Uterus (tissue), 3 donors: ENCODE measurements at regions not wholly inside any gene's neighbourhood (a gene's known extent, or its start where the extent isn't known, plus 50 kb on each side); places are given as distances from the start of the nearest gene placed in this dataset.
"Not testable (repeated sequence)": the region's sequence is repeated elsewhere in the genome, so short reads cannot be mapped to it uniquely, and the experiment has no call there.

Experiments used
- DNase-seq, 2 donors: peaks; one replicate each; pipeline ENCODE4 v3.0.0-alpha.2; 2019 to 2020
- H3K27ac ChIP-seq, 2 donors: fragments of 200-600 bp; sonication (generic); 1 replicate in 1 of 2; 2 replicates in 1 of 2; pipeline ENCODE4 v1.5.1; 2016 to 2018
- H3K27me3 ChIP-seq, 2 donors: fragments of 200-600 bp; sonication (generic); one replicate each; pipeline ENCODE4 v1.5.1; 2018 to 2019; ENCODE audit warnings: control low read depth in 1 of 2
- H3K36me3 ChIP-seq, 2 donors: fragments of 200-600 bp; sonication (generic); one replicate each; pipeline ENCODE4 v1.5.1; 2019; ENCODE audit warnings: control low read depth in 1 of 2
- H3K4me1 ChIP-seq, 2 donors: fragments of 200-600 bp; sonication (generic); one replicate each; pipeline ENCODE4 v1.5.1; 2018 to 2019; ENCODE audit warnings: control low read depth in 1 of 2
- H3K4me3 ChIP-seq, 2 donors: fragments of 200-600 bp; sonication (generic); 1 replicate in 1 of 2; 2 replicates in 1 of 2; pipeline ENCODE4 v1.5.1; 2018 to 2019; ENCODE audit warnings: mild to moderate bottlenecking in 1 of 2
- H3K9me3 ChIP-seq, 2 donors: fragments of 200-600 bp; sonication (generic); one replicate each; pipeline ENCODE4 v1.5.1; 2019; ENCODE audit warnings: control low read depth in 1 of 2
- CTCF ChIP-seq, 4 experiments: fragments of 200-600 bp in 2 of 4; fragments of 450-650 bp in 2 of 4; sonication (generic) in 2 of 4; IDR thresholded peaks; one replicate each; pipeline ENCODE4 v1.5.1; 2016 to 2019; ENCODE audit warnings: antibody characterized with exemption in 4 of 4, mild to moderate bottlenecking in 2 of 4, moderate library complexity in 1 of 4
- POLR2A ChIP-seq, 2 donors: fragments of 450-650 bp; IDR thresholded peaks; one replicate each; pipeline ENCODE4 v1.6.1; 2016; ENCODE audit warnings: antibody characterized with exemption in 2 of 2, mild to moderate bottlenecking in 1 of 2, moderate library complexity in 1 of 2
- intact Hi-C: fragments of 100-400 bp; cut with DNase I; formaldehyde crosslinking; loops from one replicate; pipeline ENCODE4 v1.15.1; 2023; ENCODE audit warnings: low total_unique reads
- donor health status: DM: yes; HTN: yes; CAD: no.

DNA sequence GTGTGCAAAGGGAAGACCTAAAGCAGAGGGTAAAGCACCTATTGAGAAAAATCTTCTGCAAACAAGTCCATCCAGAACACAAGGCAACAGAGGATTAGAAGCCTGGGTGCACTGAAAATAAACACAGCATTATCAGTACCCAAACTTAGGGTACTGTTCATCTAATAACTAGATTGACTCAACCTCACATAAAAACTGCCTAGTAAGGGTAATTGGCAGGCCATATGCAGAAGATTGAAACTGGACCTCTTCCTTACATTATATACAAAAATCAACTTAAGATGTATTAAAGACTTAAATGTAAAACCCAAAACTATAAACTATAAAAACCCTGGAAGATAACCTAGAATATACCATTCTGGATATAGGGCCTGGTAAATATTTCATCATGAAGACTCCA lies 91.2 kb upstream of the SIRPG start:
- Histone ChIP-seq H3K4me1 (no peaks in the 10 kb centered on the region), H3K36me3 (no peaks in the 10 kb centered on the region), H3K4me3 (no peak overlapping the region), H3K27me3 (no peaks in the 10 kb centered on the region), H3K27ac (no peak overlapping the region), H3K9me3 (no peaks in the 10 kb centered on the region)
- intact Hi-C loops: no loop called here
- DNase-seq: no peak
- TF ChIP-seq POLR2A (IDR thresholded peaks at IDR 0.05) (no peak), CTCF (IDR thresholded peaks at IDR 0.05) (no peak)

GRCh38 chr20:1747953-1748577 lies 90.5 kb upstream of the SIRPG start:
- Histone ChIP-seq H3K27me3 (no peaks in the 10 kb centered on the region), H3K27ac (no peak overlapping the region), H3K9me3 (no peaks in the 10 kb centered on the region), H3K4me1 (no peaks in the 10 kb centered on the region), H3K4me3 (no peak overlapping the region), H3K36me3 (no peaks in the 10 kb centered on the region)
- intact Hi-C loops: no loop called here
- no peak for DNase-seq
- TF ChIP-seq CTCF (IDR thresholded peaks at IDR 0.05) (no peak), POLR2A (IDR thresholded peaks at IDR 0.05) (no peak)

- H3K4me3 ChIP-seq, H3K9me3 ChIP-seq, H3K27ac ChIP-seq, H3K27me3 ChIP-seq, DNase-seq, H3K4me1 ChIP-seq, intact Hi-C loops, H3K36me3 ChIP-seq: not testable (repeated sequence)
Measured at GRCh38 chr20:1742049-1742434, 84.5 kb upstream of the SIRPG start.

DNA sequence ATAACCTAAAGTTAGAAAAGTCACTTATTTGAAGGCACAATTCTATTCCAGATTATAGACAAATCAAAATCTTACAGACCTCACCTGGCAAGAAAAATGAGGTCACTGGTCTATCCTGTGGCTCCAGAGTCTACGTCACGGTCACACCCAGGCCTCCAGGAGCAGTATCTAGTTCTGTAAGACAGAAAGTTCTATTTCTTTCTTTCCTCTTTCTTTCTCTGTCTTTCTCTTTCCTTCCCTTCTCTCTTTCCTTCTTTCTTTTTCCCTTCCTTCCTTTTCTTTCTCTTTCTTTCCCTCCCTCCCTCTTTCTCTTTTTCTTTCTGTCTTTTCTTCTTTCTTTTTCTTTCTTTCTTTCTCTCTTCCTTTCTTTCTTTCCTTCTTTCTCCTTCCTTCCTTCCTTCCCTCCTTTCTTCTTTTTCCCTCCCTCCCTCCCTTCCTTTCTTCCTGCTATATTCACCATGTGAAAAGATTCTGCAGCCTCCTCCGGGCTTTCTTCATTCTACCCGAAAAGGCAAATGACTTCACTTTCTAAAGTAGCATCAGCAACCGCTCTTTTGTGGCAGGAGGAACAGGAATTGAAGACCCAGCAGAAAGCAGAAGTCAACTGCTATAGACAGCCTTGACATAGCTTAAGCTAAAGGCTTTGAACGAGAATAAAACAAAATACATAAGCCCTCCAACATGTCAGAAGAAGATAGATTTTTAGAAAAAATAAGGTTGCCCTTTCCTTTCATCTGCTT lies 83.9 kb upstream of the SIRPG start:
- no peak overlapping the region for H3K27ac ChIP-seq
- no peak overlapping the region for H3K4me3 ChIP-seq
- H3K4me1 ChIP-seq: no peaks in the 10 kb centered on the region
- H3K36me3 ChIP-seq: no peaks in the 10 kb centered on the region
- intact Hi-C loops: no loop called here
- H3K9me3 ChIP-seq: no peaks in the 10 kb centered on the region
- H3K27me3 ChIP-seq: no peaks in the 10 kb centered on the region
- DNase-seq: no peak
- TF ChIP-seq CTCF (IDR thresholded peaks at IDR 0.05): no peak

DNA sequence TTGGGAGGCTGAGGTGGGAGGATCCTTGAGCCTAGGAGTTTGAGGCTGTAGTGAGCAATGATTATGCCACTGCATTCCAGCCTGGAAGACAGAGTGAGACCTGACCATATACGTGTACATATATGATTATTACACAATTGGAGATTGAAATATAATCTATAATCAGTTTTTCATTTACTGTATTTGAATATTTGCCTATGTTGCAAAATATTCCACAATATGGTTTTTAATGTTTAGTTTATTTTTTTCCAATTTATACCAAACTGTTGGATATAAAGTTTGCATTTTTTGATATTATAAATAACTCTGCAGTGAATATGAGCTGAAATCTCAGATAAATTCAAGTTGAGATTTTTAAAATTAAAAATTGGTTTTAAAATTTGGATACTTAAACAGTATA lies 79.6 kb upstream of the SIRPG start:
- no peaks in the 10 kb centered on the region for H3K9me3 ChIP-seq
- H3K27ac ChIP-seq: no peak overlapping the region
- no peaks in the 10 kb centered on the region for H3K27me3 ChIP-seq
- H3K36me3 ChIP-seq: no peaks in the 10 kb centered on the region
- no peak for TF ChIP-seq CTCF (IDR thresholded peaks at IDR 0.05)
- no peak for TF ChIP-seq POLR2A (IDR thresholded peaks at IDR 0.05)
- H3K4me3 ChIP-seq: no peak overlapping the region
- H3K4me1 ChIP-seq: no peaks in the 10 kb centered on the region
- no peak for DNase-seq
- intact Hi-C loops: no loop called here
